Endothelial cell of umbilical vein (primary cell): ENCODE measurements at regions not wholly inside any gene's neighbourhood (a gene's known extent, or its start where the extent isn't known, plus 50 kb on each side); places are given as distances from the start of the nearest gene placed in this dataset.

ENCODE experiments used
- BruUV-seq: library from RNA; stranded (reverse); fragments of 400-500 nt; replicated peaks from 2 replicates; lab custom pipeline; 2021; lab: Mats Ljungman, UMichigan
- CTCF ChIA-PET: fragments of 300-600, 350-600 bp; sonication (Branson Sonifier 250); formaldehyde crosslinking; loops from one replicate; lab custom pipeline; 2021; ENCODE audit warnings: antibody characterized with exemption, inconsistent platforms; lab: Charles Lee
- POLR2A ChIA-PET: fragments of 300-600, 350-600 bp; sonication (Branson Sonifier 250); formaldehyde crosslinking; loops from one replicate; lab custom pipeline; 2021; ENCODE audit warnings: antibody characterized with exemption, inconsistent platforms; lab: Charles Lee
- DNase-seq: peaks from one replicate; pipeline ENCODE4 v3.0.0-alpha.2; 2011; ENCODE audit warnings: low read depth, low spot score
- FAIRE-seq: peaks from 2 replicates; lab custom pipeline; 2011; peaks lifted over from hg19 to GRCh38; lab: Jason Lieb, UNC
- H2AFZ ChIP-seq: 2 replicates; pipeline ENCODE4 v1.6.0; 2012; ENCODE audit warnings: low read depth, low read length, control low read depth, inconsistent platforms
- H3K27ac ChIP-seq: 2 replicates; pipeline ENCODE4 v1.5.1; 2011; ENCODE audit warnings: low read depth, mild to moderate bottlenecking, control low read depth, low read length, moderate library complexity; ENCODE audit not compliant: insufficient read depth
- H3K27me3 ChIP-seq, 2 experiments: 2 replicates each; pipeline versions ENCODE4 v1.6.0 to v1.6.1; 2011; ENCODE audit warnings: low read length in 2 of 2, mixed read lengths in 1 of 2; ENCODE audit not compliant: control insufficient read depth in 2 of 2, insufficient read depth in 2 of 2
- H3K36me3 ChIP-seq, 2 experiments: 2 replicates in 1 of 2; 3 replicates in 1 of 2; pipeline ENCODE4 v1.5.1; 2011; ENCODE audit warnings: low read length in 2 of 2, mild to moderate bottlenecking in 1 of 2, moderate library complexity in 1 of 2; ENCODE audit not compliant: control insufficient read depth in 2 of 2, insufficient read depth in 2 of 2; ENCODE audit errors: extremely low read depth in 1 of 2
- H3K4me1 ChIP-seq: 3 replicates; pipeline ENCODE4 v1.5.1; 2011; ENCODE audit warnings: mild to moderate bottlenecking, low read length; ENCODE audit not compliant: control insufficient read depth, insufficient read depth; ENCODE audit errors: extremely low read depth
- H3K4me2 ChIP-seq: 2 replicates; pipeline ENCODE4 v1.6.1; 2011; ENCODE audit warnings: low read length, control low read depth, mixed read lengths; ENCODE audit not compliant: insufficient read depth
- H3K4me3 ChIP-seq, 3 experiments: fragments of 200-600 bp in 1 of 3; sonication (generic), shearing (Covaris generic) in 1 of 3; replicated peaks in 1 of 3; 2 replicates each; pipeline ENCODE4 v1.5.1; 2011 to 2016; ENCODE audit warnings: control low read depth in 3 of 3, low read length in 3 of 3, mild to moderate bottlenecking in 2 of 3, inconsistent platforms in 1 of 3, low read depth in 1 of 3, moderate library complexity in 1 of 3; ENCODE audit not compliant: insufficient read depth in 1 of 3
- H3K79me2 ChIP-seq: 2 replicates; pipeline ENCODE4 v1.6.0; 2012; ENCODE audit warnings: low read length, inconsistent platforms; ENCODE audit not compliant: control insufficient read depth, insufficient read depth
- H3K9ac ChIP-seq: replicated peaks from 2 replicates; pipeline ENCODE3; 2011; ENCODE audit warnings: low read length, control low read depth; ENCODE audit not compliant: insufficient read depth; ENCODE audit errors: extremely low read depth
- H3K9me1 ChIP-seq: replicated peaks from 3 replicates; pipeline ENCODE4 v1.6.0; 2011; ENCODE audit warnings: mild to moderate bottlenecking, low read length; ENCODE audit not compliant: control insufficient read depth, insufficient read depth; ENCODE audit errors: extremely low read depth
- H3K9me3 ChIP-seq: replicated peaks from 2 replicates; pipeline ENCODE4 v1.5.1; 2012; ENCODE audit warnings: low read length, inconsistent platforms; ENCODE audit not compliant: control insufficient read depth, insufficient read depth
- H4K20me1 ChIP-seq: replicated peaks from 2 replicates; pipeline ENCODE3; 2011; ENCODE audit warnings: mild to moderate bottlenecking, low read length; ENCODE audit not compliant: control insufficient read depth, insufficient read depth; ENCODE audit errors: extremely low read depth
- EZH2 ChIP-seq: IDR thresholded peaks from 2 replicates; pipeline ENCODE4 v1.6.1; 2012; ENCODE audit warnings: borderline replicate concordance, low read depth, mild to moderate bottlenecking, moderate library complexity, low read length, inconsistent platforms; ENCODE audit not compliant: severe bottlenecking
- FOS ChIP-seq: IDR thresholded peaks from 2 replicates; pipeline ENCODE4 v1.6.1; 2011; ENCODE audit warnings: mild to moderate bottlenecking, low read length, moderate library complexity, borderline replicate concordance; ENCODE audit not compliant: insufficient read depth
- GATA2 ChIP-seq: IDR thresholded peaks from 2 replicates; pipeline ENCODE4 v1.7.0; 2011; ENCODE audit warnings: low read depth, mild to moderate bottlenecking, moderate library complexity, mixed read lengths, low read length; ENCODE audit not compliant: insufficient read length, insufficient read depth
- JUN ChIP-seq: IDR thresholded peaks from 2 replicates; pipeline ENCODE4 v1.6.1; 2011; ENCODE audit warnings: borderline replicate concordance, low read depth; ENCODE audit not compliant: insufficient read length, insufficient read depth
- MYC ChIP-seq: IDR thresholded peaks from one replicate; pipeline ENCODE4 v1.6.1; 2011; ENCODE audit warnings: mild to moderate bottlenecking, low read depth, low read length
- POLR2A ChIP-seq: IDR thresholded peaks from 2 replicates; pipeline ENCODE4 v1.6.1; 2012; ENCODE audit warnings: low read depth, mild to moderate bottlenecking, control low read depth, low read length
- POLR2AphosphoS5 ChIP-seq: IDR thresholded peaks from 2 replicates; pipeline ENCODE4 v1.6.1; 2012; ENCODE audit warnings: low read depth, mild to moderate bottlenecking, control low read depth, low read length, moderate library complexity; ENCODE audit not compliant: insufficient read depth
- dilution Hi-C: fragments of 300-500 bp; cut with MboI; formaldehyde crosslinking; loops from one replicate; pipeline ENCODE4 v1.15.0; 2019; ENCODE audit warnings: low sequenced_read_pairs; ENCODE audit not compliant: extremely low pct_ligation_motif_present
- intact Hi-C: fragments of 100-400 bp; cut with micrococcal nuclease; formaldehyde crosslinking; loops from one replicate; pipeline ENCODE4 v1.10.0; 2022
- TF ChIP-seq, protein P1 (sequence below): IDR thresholded peaks from 2 replicates; pipeline ENCODE4 v1.6.1; 2011; ENCODE audit not compliant: insufficient read depth, insufficient read length
- TF ChIP-seq, protein P2 (sequence below), 2 donors: IDR thresholded peaks; 1 replicate in 1 of 2; 2 replicates in 1 of 2; pipeline ENCODE4 v1.5.1; 2011; ENCODE audit warnings: low read length in 2 of 2, mild to moderate bottlenecking in 2 of 2, moderate library complexity in 2 of 2, control low read depth in 1 of 2, inconsistent platforms in 1 of 2, low read depth in 1 of 2; ENCODE audit not compliant: insufficient read depth in 1 of 2; ENCODE audit errors: extremely low read depth in 1 of 2

DNA sequence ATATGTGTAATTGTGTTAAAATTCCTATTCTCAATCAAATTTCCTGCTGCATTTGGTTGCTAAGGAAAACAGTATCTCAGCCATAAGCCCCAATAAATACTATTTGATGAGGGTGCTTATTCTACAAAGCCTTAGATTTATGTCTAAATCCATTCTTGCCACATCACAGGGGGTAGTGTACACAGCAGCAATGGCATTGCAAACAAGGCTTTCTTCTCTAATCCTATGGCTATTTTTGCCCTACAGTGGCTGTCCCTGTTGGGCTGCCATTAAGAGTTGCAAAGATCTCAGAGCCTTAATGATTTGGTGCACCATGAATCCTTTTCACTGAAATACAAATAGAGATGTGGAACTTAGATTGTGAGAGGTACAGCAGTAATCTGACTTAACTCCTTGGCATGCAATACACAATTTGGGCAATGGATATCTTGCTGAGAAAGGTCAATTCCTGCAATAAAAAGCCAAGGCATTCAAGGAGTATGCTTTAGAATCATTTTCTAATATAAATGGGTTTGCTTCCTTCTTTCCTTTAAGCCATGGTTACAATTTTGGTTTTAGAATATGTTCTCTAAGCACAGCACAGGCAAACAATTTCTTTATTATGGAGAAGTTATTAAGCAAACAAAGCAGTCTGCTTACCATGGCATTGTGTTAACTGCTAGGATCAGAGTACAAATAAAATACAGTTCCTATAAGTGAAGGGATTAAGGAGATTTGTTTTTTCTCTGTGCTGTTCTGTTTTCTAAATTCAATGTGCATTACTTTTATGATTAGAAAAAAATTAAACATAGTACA, 69.8 kb upstream of the CD302 start:
- H3K9me3 ChIP-seq, result no peaks in the 10 kb centered on the region
- H3K4me3 ChIP-seq, result no peak overlapping the region
- no peaks in the 10 kb centered on the region for H4K20me1 ChIP-seq
- dilution Hi-C loops, result no loop called here
- no peak overlapping the region for H2AFZ ChIP-seq
- intact Hi-C loops, result no loop called here
- H3K9ac ChIP-seq, result no peak overlapping the region
- no peaks in the 10 kb centered on the region for H3K9me1 ChIP-seq
- H3K36me3 ChIP-seq, result peaks cover 0 to 2% of the 10 kb centered on the region in 2 experiments
- no peaks in the 10 kb centered on the region for H3K79me2 ChIP-seq
- no peak for FAIRE-seq
- BruUV-seq, result no TSS peak
- no peak overlapping the region for H3K27ac ChIP-seq
- CTCF ChIA-PET, result interaction anchor here (1.0 to 1.7 kb wide), 4 partner anchors 54 to 118 kb away, joined by 3 to 7 read pairs (median 4); no protein-coding TSS in a partner anchor
- DNase-seq, result no peak
- H3K27me3 ChIP-seq, result no peaks in the 10 kb centered on the region
- TF ChIP-seq, protein P1, sequence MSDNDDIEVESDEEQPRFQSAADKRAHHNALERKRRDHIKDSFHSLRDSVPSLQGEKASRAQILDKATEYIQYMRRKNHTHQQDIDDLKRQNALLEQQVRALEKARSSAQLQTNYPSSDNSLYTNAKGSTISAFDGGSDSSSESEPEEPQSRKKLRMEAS, result no peak
- no peak for TF ChIP-seq POLR2A
- no peak for TF ChIP-seq EZH2
- TF ChIP-seq JUN, result no peak
- TF ChIP-seq GATA2, result no peak
- TF ChIP-seq, protein P2, sequence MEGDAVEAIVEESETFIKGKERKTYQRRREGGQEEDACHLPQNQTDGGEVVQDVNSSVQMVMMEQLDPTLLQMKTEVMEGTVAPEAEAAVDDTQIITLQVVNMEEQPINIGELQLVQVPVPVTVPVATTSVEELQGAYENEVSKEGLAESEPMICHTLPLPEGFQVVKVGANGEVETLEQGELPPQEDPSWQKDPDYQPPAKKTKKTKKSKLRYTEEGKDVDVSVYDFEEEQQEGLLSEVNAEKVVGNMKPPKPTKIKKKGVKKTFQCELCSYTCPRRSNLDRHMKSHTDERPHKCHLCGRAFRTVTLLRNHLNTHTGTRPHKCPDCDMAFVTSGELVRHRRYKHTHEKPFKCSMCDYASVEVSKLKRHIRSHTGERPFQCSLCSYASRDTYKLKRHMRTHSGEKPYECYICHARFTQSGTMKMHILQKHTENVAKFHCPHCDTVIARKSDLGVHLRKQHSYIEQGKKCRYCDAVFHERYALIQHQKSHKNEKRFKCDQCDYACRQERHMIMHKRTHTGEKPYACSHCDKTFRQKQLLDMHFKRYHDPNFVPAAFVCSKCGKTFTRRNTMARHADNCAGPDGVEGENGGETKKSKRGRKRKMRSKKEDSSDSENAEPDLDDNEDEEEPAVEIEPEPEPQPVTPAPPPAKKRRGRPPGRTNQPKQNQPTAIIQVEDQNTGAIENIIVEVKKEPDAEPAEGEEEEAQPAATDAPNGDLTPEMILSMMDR (IDR thresholded peaks at IDR 0.05; ENCODE audit: extremely low read depth in 1 of 2, insufficient read depth in 1 of 2, low read depth in 1 of 2, low read length in 2 of 2), result no peak
- no peak for TF ChIP-seq FOS
- no peak for TF ChIP-seq MYC
- TF ChIP-seq POLR2AphosphoS5, result no peak
- H3K4me2 ChIP-seq, result no peak overlapping the region
- POLR2A ChIA-PET, result no interaction called here
- H3K4me1 ChIP-seq, result no peaks in the 10 kb centered on the region
